ENCODE measurements at regions not wholly inside any gene's neighbourhood (a gene's known extent, or its start where the extent isn't known, plus 50 kb on each side); places are given as distances from the start of the nearest gene placed in this dataset.

GRCh38 chr2:6605836-6606505 is 259.7 kb downstream of the CMPK2 start:
- no peak overlapping the region for H3K23ac ChIP-seq (ENCODE audit: insufficient read length, low read depth, low read length)
- H2BK15ac ChIP-seq (ENCODE audit: low read depth, low read length), result no peak overlapping the region
- Mint-ChIP-seq H3K27ac (no peak overlapping the region), H3K4me1 (peaks cover 0 to 2% of the 10 kb centered on the region in 2 experiments; a peak in 1 of 4 replicates), H3K36me3 (ENCODE audit: insufficient read depth in 1 of 3, low read depth in 3 of 3) (peaks cover 0 to 7% (median 0%) of the 10 kb centered on the region in 3 experiments; a peak in 1 of 7 replicates), H3K27me3 (ENCODE audit: low read depth) (no peaks in the 10 kb centered on the region), H3K9me3 (peaks cover 0 to 6% of the 10 kb centered on the region in 2 experiments; a peak in 1 of 5 replicates), H3K4me3 (no peak overlapping the region)
- DNase-seq, result no peak
- H2BK12ac ChIP-seq (ENCODE audit: insufficient read length, low read depth, low read length), result no peak overlapping the region
- no peak overlapping the region for H2BK20ac ChIP-seq (ENCODE audit: low read depth, low read length, poor library complexity, severe bottlenecking)
- H2BK5ac ChIP-seq (ENCODE audit: insufficient read length, low read length), result no peak overlapping the region
- H3K56ac ChIP-seq (ENCODE audit: insufficient read length, low read depth, low read length), result no peak overlapping the region
- H3K9ac ChIP-seq (ENCODE audit: extremely low read depth, insufficient read length, low read length), result no peak overlapping the region
- no peaks in the 10 kb centered on the region for H3K9me3 ChIP-seq (ENCODE audit: control insufficient read depth, low read depth, low read length)
- H3K27me3 ChIP-seq (ENCODE audit: insufficient read depth, low read length), result no peaks in the 10 kb centered on the region
- H3K27ac ChIP-seq (ENCODE audit: insufficient read length, low read depth, low read length), result no peak overlapping the region
- H3K4me2 ChIP-seq (ENCODE audit: insufficient read depth, insufficient read length, low read length), result no peak overlapping the region
- H4K20me1 ChIP-seq (ENCODE audit: control insufficient read depth, insufficient read depth, insufficient read length), result no peaks in the 10 kb centered on the region
- H3T11ph ChIP-seq (ENCODE audit: low read length), result no peak overlapping the region
- no peak overlapping the region for H2AK5ac ChIP-seq (ENCODE audit: insufficient read length, low read length)
- TF ChIP-seq CTCF (conservative IDR thresholded peaks at IDR 0.05), result no peak
- H3K79me1 ChIP-seq (ENCODE audit: insufficient read depth, low read depth, low read length, poor library complexity, severe bottlenecking), result no peaks in the 10 kb centered on the region
- H3K4me1 ChIP-seq (ENCODE audit: insufficient read depth, low read length), result no peaks in the 10 kb centered on the region
- no peak overlapping the region for H4K5ac ChIP-seq (ENCODE audit: insufficient read length, low read depth, low read length)
- no peak overlapping the region for H2BK120ac ChIP-seq (ENCODE audit: low read depth, low read length, poor library complexity, severe bottlenecking)
- H4K91ac ChIP-seq (ENCODE audit: insufficient read length, low read depth, low read length), result no peak overlapping the region
- no peak overlapping the region for H4K8ac ChIP-seq (replicated peaks; ENCODE audit: insufficient read length, low read depth, low read length)
- no peak overlapping the region for H2AFZ ChIP-seq (ENCODE audit: low read length)
- H3K18ac ChIP-seq (ENCODE audit: insufficient read length, low read depth, low read length), result no peak overlapping the region
- H3K4ac ChIP-seq (ENCODE audit: low read depth, low read length), result no peak overlapping the region
- no peaks in the 10 kb centered on the region for H3K23me2 ChIP-seq (ENCODE audit: insufficient read length, low read depth, low read length, poor library complexity, severe bottlenecking)
- H3K79me2 ChIP-seq (ENCODE audit: insufficient read depth, low read length), result no peaks in the 10 kb centered on the region
- H3K14ac ChIP-seq (ENCODE audit: insufficient read depth, low read length), result no peak overlapping the region
- no CpG with 5 or more reads among the region's 7 CpGs for WGBS (ENCODE audit: extremely low coverage, insufficient read length, low lambda C conversion rate)

Data from H9 (cell line).